Stimulated activated CD4-positive, alpha-beta T cell treated with anti-CD3 and anti-CD28 coated beads, Interleukin-15, amount 100 ng/mL, for 48 hours (primary cell): ENCODE measurements at regions not wholly inside any gene's neighbourhood (a gene's known extent, or its start where the extent isn't known, plus 50 kb on each side); places are given as distances from the start of the nearest gene placed in this dataset.
"Not testable (repeated sequence)": the region's sequence is repeated elsewhere in the genome, so short reads cannot be mapped to it uniquely, and the experiment has no call there.

ENCODE experiments used
- DNase-seq, 2 donors: peaks; one replicate each; pipeline ENCODE4 v3.0.0-alpha.2; 2020; ENCODE audit warnings: low read depth in 2 of 2

DNA sequence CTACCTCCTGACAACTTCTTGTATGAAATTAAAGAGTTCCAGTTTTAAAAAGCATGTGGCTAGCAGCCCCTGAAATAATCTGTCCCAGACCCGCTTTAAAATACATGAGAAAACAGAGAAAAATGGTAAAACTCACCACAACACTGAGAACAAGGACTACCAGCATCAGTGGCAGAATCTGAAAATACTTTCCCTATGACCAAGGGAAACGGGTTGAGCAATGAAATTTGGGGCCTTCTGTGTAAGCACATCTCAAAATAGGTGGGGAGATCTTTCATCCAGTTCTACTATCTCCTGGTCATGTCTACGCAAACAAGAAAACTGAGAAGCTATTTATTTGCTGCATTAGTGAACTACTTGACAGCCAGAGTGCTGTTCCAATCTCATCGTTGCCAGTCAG, 172.3 kb downstream of the LNPK start:
- DNase-seq, result no peak

DNA sequence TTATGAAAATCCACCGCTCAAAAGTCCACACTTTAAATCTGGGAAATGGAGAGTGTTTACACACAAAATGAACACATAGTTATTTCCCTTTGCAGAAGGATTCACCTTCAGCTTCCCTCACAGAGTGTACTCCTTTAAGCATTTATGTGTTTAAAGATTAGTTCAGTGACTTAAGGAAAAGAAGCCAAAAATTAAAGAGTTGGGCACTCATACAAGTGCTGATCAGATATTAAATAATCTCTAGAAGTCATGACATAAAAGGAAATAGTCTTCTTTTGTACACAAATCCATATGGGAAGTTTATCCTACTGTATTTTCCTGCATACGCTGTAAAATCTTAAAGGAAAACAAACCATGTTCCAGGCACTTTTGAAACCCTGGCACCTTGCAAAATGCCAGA, 174.2 kb downstream of the LNPK start:
- DNase-seq, result no peak

DNA sequence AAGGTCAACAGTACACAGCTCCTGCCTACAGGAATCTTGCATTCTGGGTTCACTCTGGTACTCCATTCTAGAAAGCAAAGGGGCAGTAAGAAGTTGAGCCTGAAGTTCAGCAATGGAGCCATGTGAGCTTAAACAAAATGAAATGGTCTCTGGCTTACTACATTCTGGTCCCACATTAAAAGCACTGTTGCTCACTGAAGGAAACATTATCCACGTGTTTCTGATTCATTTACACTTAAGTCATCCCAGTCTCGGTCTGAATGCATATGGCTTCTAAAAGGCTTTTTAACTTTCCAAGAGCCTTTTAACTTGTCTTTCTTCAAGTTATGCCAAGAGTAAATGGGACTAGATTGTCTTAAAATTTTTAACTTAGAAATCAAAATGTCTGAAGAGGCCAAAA, 177.8 kb downstream of the LNPK start:
- no peak for DNase-seq

DNA sequence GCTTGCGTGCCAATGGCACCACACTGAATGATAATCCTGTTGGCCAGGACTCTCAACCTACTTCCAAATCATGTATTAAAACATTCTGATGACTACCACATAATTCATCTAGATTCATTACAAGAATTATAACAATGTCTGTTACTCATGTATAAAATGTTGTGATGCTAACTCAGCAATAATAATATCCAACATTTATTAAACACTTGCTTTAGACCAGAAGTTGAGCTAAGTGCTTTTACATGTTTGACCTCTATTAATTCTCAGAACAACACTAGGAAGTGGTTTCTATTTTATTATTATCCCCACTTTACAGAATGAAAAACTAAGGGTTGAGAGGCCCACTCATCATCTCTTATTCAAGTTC, 178.4 kb downstream of the LNPK start:
- no peak for DNase-seq

DNA sequence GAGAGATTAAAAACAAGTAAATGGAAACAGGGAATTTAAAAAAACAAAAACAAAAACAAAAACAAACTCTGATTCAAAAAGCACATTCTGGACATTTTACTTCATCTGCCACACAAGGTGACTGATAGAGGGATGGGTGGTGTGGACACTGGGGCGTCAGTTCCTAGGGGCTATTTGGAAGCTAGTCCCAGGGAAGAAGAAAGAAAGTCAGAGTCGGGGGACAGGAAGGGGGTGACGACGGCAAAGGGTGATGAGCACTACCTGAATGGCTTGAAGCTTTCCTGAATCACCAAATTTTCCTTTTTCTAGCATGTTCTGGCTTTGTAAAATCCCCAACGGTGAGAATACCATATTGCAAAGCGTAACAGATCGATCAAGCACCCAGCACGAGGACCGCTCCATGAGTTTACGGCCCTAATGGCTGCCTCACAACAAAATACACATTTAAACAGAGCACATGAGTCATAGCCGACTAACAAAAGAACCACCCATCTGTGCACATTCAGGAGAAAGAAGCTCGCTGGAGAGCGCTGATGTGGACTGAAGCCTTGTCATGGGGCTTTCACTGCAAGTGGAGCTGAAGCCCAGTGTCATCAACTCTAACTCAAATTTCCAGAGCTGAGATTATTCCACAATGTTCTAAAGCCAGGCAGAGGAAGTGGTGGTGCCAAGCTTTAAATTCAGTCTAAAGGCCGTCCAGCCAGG, 178.9 kb downstream of the LNPK start:
- DNase-seq, result no peak

DNA sequence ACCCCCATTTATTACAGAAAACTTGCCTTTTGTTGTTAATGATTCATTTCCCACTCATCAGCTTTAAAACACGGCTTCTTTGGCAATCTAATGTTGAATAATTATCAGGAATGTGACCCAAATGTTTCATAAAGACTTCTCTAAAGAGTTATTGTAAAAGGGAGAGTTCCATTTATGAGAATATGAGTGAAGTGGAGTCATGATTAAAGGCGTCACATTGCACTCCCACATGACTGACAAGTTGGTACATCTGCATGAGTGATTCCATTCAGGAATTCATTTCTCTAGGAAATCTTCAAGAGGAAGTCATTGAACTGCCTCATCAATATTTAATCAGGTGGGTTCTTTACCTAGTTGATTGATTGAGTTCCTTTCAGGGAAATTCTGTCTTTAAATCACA, 184.8 kb downstream of the LNPK start:
- no peak for DNase-seq

DNA sequence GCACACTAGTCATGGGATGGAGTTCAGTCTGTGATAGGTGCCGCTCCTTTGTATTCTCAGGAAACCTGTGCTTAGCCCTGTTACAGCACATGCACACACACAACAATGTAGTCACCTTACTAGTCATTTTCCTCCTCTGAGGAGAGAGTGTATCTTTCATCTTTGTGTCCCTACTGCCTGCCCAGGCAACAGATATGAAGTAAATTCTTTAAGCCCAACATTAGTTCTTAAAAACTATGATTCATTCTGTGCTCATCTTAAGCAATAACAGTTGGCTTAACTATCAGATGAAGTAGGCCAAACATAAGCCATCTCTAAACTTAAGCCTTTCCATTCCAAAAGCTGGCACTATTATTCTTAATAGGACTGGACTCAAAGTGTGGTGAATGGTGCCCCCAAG, 186.5 kb downstream of the LNPK start:
- no peak for DNase-seq

DNA sequence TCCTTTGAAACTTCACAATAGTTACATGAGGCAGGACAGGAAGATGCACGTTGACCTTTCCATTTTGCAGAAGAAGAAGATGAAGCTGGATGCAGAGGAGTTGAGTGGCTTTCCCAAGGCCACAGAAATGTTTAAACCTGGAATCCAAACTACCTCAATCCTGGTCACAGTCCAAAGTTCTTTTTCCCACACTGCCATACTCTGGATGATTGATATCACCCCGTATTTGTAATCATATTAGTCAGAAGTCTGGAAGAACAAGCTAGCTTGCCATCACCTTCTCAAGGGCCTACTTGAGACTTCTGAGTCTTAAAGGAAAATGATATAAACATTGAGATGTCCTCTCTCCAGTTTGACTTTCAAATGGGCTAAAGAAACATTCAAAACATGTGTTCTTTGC, 190.1 kb downstream of the LNPK start:
- DNase-seq, result no peak

DNA sequence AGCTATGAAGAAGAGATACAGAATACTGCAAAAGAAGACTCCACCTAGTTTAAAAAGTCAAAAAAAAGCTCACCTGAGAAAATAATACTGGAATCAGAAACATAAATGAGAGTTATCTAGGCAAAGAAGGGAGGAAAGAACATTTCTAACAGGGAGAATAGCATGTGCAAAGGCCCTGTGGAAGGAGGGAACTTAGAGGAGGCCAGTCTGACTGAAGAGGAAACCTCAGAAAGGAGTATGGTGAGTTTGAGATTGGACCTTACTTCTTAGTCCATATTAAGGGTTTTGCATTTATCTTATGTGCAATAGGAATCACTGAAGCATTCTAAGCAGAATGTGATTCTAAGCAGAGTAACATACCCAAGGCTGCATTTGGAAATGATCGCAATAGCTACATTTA, 193.2 kb downstream of the LNPK start:
- no peak for DNase-seq

DNA sequence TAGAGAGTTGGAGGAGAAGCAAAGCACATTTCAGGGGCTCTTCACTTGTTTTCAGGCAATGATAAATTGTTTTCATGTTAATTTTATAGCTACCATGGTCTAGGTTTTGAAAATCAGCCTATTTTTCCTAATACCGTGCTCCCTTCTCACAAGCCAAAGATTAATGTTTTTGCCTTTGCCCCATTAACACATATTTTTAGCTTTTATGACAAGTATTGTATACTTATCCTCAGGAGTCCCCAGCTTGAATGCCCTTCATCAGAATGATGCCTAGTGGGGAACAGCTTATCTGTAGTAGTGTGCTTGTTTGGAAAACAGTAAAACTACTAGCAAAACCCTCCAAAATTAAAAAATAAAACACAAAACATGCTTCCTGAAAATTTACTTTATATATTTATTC, 194.0 kb downstream of the LNPK start:
- no peak for DNase-seq

DNA sequence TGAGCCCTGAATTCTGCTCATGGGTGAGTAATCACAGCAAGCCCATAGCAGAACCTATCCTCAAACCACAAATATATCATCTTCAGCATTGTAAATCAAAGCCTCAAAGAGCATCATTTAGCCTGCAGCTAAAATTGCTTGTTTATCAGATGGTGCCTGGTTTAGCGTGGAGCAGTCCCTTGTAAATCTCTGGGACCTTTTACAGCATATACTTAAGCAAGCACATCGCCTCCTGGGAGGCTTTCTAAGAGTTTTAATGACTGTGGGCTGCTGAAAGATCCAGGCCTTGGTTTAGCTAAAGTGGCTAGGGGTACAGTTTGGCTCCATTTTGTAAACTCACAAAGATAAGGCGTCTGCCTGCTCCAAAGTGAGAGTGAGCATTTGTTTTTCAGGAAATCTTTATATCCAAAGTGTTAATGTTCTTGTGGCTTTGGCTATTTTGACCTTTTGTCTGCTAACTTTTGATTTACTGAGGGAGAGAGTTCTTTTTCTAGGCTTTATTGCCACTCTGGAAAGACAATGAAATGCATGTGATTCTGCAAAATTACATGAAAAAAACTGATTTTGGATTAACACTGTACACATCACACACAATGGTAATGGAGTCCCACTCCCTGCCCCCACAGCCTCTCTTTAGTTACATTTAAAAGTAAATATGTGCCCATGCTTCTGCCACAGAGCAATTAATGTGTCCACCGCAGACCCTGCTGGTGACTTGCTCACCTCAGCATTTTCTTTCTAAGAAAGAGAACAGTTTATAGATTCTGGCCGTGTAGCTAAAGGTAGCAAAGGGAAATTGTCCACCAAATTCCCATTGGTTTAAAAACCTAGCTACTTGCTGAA, 194.8 kb downstream of the LNPK start:
- no peak for DNase-seq

DNA sequence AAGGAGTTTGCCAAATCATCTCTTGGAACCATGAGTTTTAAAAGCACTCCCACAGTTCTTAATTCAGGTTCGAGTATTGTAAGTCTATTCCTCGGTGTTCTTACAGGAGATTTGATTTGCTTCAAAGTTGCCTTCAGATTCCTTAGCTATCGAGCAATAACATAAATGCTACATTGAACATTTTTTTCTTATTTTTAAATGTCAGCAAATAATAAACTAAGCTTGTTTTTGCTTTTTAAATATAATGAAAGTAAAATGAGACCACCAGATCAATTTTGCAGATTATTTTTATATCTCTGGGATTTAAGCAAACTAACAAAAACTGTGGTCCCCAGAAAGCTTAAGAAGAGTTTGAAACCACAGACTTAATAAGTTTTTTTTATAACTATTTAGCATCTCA, 195.5 kb downstream of the LNPK start:
- DNase-seq, result no peak

DNA sequence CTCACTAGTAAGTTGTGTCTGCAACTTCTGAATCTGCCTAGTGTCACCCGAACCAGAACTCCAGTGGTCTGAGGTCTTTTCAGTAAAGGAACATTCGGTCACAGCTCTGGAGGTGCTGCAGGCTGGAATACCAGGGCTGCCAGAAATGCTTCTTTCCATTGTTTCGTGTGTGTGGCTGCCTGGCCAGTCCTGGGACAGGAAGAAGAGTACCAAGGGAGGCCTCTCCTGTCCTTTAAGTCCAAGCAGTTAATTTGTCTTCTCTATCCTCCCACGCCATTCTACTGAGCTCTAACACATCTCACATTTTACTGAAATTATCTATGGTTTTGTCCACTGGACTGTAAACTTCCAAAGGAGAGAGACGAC, 196.0 kb downstream of the LNPK start:
- DNase-seq, result no peak

DNA sequence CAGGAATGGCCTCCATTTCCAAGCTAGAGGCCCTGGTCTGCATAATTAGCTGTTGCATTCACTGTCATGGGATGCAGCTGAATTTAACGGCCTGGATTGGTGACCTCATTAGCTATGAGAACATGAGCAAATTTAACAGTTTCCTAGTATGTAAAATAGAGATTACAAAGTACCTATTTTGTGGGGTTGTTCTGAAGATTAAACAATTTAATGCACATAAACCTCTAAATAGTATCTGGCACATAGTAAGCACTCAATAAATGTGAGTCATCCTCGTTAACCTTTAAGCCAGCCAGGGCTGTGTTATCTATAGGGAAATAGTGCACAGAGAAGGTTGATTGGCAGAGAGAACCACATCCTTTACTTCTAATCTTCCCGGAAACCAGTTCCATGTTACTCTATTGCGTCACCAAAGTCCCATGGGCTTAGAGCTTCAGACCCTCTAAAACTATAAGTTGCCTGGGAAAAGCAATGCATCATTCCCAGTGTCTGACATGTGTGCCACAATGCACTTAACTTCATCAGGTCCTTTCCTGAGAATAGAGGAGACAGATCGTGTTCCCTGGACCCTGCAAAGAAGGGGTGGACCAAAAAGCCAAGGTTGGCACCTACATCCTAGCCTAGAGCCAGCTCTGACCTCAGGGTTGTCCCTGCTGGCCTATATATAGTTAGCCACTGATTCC, 196.5 kb downstream of the LNPK start:
- no peak for DNase-seq

DNA sequence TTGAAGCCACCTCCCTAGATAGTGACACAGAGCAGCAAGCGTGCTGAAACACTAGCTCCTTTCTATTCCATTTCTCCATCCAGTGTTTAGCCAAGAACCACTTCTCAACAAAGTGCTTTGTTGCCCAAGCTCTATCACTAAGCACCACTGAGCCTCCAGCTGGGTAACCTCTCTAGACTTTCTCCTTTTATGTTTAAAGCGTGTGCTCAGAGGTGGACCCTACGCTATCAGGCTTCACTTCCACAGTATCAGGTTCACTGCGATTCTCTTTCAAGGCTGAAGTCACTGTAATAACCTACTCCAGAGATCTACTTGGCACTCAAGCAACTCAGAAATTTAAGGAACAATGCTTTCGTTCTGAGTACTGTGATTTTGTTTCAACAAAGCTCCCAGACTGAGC, 197.9 kb downstream of the LNPK start:
- no peak for DNase-seq

DNA sequence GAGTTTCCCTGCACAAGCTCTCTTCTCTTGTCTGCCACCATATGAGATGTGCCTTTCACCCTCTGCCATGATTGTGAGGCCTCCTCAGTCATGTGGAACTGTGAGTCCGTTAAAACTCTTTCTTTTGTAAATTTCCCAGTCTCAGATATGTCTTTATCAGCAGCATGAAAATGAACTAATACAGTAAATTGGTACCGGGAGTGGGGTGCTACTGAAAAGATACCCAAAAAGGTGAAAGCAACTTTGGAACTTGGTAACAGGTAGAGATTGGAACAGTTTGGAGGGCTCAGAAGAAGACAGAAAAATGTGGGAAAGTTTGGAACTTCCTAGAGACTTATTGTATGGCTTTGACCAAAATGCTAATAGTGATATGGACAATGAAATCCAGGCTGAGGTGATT, 205.6 kb downstream of the LNPK start:
- DNase-seq, result not testable (repeated sequence)

DNA sequence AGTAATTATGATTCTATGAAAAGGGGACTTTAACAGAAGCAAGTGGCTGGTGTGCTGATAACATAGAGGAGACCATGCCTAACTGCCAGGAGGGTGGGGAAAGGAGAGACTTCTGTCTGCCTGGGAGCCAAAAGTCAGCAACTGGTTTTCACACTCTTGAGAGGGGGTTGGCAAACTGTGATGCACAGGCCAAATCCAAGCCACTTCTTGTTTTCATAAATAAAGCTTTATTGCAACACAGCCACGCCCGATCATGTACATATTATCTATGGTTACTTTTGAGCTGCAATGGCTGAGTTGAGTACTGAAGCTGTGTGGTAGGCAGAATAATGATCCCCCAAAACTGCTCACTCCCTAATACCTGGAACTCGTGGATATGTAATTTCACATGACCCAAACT, 208.4 kb downstream of the LNPK start:
- DNase-seq, result no peak

DNA sequence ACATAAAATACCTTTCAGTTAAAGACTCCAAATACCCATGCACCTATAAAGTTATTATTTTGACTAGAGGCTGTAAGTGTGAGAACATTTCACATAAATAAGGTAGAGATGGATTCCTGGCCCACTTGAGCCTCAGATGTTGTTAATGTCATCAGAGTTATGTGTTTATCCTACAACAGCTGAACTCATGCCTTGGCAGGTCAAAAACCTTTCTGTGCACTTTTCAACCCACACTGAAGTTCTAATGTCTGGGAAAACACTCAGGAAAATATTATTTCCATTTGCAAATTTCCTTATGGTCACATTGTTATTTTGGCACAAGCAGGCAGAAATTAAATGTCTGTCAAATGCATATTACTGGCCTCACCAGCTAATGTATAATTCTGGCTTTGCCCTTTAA, 209.2 kb downstream of the LNPK start:
- no peak for DNase-seq

DNA sequence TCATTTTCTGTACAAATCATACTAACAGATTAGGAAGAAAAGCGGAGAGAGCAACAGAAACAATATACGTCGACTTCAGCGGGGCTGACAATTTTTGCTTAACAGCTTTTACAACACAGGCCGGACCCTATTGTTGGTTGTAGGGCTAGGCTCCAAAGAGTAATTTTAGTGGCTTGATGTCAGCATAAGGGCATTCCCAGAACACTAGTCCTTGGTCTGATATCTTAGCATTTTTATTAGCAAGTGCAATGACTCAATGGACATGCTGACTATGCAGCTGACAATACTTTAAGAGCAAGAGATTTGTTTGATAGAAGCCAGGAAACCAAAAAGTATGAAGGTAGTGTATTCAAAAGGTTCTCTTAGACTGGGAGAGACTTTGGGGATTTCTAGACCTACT, 209.9 kb downstream of the LNPK start:
- DNase-seq, result no peak

DNA sequence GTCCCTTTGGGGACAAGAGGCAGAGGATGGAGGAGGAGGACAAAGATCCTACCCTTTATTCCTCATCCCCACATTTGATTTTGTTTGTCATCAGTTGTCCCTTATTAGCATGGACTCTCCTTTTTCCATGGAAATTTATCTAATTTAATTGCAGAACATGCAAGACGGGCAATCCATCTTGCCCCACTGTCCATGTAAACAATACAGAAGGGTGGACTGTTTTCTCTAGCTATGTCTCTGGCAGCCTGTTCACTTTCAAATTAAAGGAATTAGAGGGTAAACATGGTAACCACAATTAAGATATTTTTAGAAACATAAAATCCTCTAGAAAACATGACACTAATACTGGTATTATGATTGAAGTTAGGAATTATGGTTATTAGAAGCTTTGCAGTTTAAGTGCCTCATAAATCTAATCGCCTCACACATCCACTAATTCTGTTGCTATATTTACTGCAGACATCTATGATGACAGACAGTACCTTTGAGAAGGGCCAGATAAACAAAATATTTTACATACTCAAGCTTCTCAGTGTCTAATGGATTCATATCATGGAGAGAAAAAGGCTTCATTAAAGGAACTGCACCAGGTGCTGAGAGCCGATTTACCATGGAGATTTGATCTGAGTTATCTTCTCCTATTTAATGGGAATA, 215.5 kb downstream of the LNPK start:
- DNase-seq, result no peak

DNA sequence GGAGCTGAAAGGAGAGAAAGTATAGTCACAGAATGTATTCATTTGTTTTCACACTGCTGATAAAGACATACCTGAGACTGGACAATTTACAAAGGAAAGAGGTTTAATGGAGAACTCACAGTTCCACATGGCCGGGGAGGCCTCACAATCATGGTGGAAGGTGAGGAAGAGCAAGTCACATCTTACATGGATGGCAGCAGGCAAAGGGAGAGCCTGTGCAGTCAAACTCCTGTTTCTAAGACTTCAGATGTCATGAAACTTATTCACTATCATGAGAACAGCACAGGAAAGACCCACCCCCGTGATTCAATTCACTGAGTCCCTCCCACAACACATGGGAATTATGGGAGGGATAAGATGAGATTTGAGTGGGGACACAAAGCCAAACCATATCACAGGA, 224.7 kb downstream of the LNPK start:
- not testable (repeated sequence) for DNase-seq

DNA sequence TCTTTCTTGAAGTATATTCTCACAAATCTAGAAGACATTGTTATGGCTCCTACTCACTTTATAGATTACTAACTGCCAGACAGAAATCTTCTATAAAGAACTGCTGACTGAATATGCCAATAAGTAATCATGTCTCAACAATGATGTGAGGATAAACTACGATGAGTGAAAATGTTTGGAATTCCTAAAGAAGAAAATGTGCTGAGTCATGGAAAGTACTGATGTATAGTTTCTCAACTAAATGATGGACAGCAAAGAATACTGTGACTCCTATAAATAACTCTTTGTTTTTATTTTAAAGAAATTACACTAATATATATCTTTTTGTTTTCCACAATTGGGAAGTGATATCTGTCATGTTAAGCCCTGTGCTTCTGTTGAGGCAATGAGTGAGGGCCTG, 232.9 kb downstream of the LNPK start:
- DNase-seq, result no peak

DNA sequence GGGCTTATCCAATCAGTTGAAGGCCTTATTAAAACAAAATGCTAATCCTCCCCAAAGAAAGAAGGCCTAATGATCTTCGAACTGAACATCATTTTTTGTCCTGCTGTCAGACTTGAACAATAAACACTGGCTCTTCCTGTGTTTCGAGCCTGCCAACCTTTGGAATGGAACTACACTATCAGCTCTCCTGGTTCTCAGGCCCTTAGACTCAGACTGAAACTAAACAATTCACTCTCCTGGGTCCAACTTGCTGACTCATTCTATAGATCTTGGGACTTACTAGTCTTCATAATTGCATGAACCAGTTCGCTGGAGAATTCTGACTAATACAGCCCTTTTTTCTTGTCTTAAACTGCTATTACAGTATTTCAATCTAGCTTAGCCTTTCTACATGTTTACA, 235.2 kb downstream of the LNPK start:
- DNase-seq, result no peak
